LNCaP clone FGC (cell line): ENCODE measurements at regions not wholly inside any gene's neighbourhood (a gene's known extent, or its start where the extent isn't known, plus 50 kb on each side); places are given as distances from the start of the nearest gene placed in this dataset.

Experiments used
- DNase-seq: peaks from one replicate; pipeline ENCODE4 v3.0.0-alpha.2; 2011; ENCODE audit warnings: low read depth
- H3K4me3 ChIP-seq: 2 replicates; pipeline ENCODE4 v1.5.1; 2011; ENCODE audit warnings: mild to moderate bottlenecking, low read depth, low read length, control low read depth
- CTCF ChIP-seq: IDR thresholded peaks from 2 replicates; pipeline ENCODE4 v1.5.1; 2012; ENCODE audit warnings: mild to moderate bottlenecking; ENCODE audit not compliant: control insufficient read depth, insufficient read depth; ENCODE audit errors: extremely low read depth

GRCh38 chr21:23804866-23805265, 1802.4 kb downstream of the MRPL39 start:
- H3K4me3 ChIP-seq: no peak overlapping the region
- TF ChIP-seq CTCF: no peak
- no peak for DNase-seq

- DNase-seq: no peak
- H3K4me3 ChIP-seq: no peak overlapping the region
- TF ChIP-seq CTCF: no peak
Measured at GRCh38 chr21:23801292-23801691, 1806.0 kb downstream of the MRPL39 start.

GRCh38 chr21:23799376-23799775, 1807.9 kb downstream of the MRPL39 start:
- TF ChIP-seq CTCF: no peak
- no peak for DNase-seq
- H3K4me3 ChIP-seq: no peak overlapping the region

GRCh38 chr21:23792300-23792699, 1815.0 kb downstream of the MRPL39 start:
- H3K4me3 ChIP-seq: no peak overlapping the region
- TF ChIP-seq CTCF: no peak
- DNase-seq: no peak

- no peak overlapping the region for H3K4me3 ChIP-seq
- TF ChIP-seq CTCF: no peak
- no peak for DNase-seq
Measured at GRCh38 chr21:23789864-23790263, 1817.4 kb downstream of the MRPL39 start.

GRCh38 chr21:23780326-23780725, 1827.0 kb downstream of the MRPL39 start:
- H3K4me3 ChIP-seq: no peak overlapping the region
- TF ChIP-seq CTCF: no peak
- no peak for DNase-seq

GRCh38 chr21:23743821-23744220, 1863.5 kb downstream of the MRPL39 start:
- DNase-seq: no peak
- no peak overlapping the region for H3K4me3 ChIP-seq
- no peak for TF ChIP-seq CTCF
